Thyroid gland (tissue), 4 donors: ENCODE measurements at regions not wholly inside any gene's neighbourhood (a gene's known extent, or its start where the extent isn't known, plus 50 kb on each side); places are given as distances from the start of the nearest gene placed in this dataset.

Experiments
- POLR2A ChIP-seq, 2 donors: fragments of 450-650 bp; IDR thresholded peaks; one replicate each; pipeline ENCODE4 v1.6.1; 2017; ENCODE audit warnings: antibody characterized with exemption in 2 of 2, mild to moderate bottlenecking in 2 of 2, moderate library complexity in 1 of 2
- TF ChIP-seq, protein P1 (sequence below), 6 experiments: fragments of 200-600 bp in 3 of 6; fragments of 450-650 bp in 3 of 6; sonication (generic) in 3 of 6; IDR thresholded peaks; one replicate each; pipeline ENCODE4 v1.5.1; 2016 to 2019; ENCODE audit warnings: antibody characterized with exemption in 6 of 6, mild to moderate bottlenecking in 2 of 6, inconsistent platforms in 1 of 6, moderate library complexity in 1 of 6

DNA sequence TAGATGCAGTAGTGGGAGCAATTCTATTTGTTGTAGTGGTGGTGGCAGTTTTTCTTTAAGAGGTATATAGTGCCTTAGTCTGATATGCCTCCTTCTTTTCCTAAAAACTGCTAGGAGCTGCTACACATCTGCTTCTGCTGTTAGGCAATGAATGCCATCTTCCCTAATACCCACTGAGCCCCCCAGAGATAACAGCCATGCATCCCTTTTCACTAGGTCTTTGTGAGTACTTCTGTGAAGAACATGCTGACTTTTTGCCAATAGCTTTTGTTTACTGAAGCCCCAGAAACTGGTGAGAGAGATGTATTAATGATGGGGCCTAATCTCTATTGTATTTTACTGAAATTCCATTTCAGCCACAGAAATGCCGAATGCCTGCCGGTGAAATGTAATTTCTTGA lies 92.6 kb upstream of the CHL1 start:
- TF ChIP-seq, protein P1, sequence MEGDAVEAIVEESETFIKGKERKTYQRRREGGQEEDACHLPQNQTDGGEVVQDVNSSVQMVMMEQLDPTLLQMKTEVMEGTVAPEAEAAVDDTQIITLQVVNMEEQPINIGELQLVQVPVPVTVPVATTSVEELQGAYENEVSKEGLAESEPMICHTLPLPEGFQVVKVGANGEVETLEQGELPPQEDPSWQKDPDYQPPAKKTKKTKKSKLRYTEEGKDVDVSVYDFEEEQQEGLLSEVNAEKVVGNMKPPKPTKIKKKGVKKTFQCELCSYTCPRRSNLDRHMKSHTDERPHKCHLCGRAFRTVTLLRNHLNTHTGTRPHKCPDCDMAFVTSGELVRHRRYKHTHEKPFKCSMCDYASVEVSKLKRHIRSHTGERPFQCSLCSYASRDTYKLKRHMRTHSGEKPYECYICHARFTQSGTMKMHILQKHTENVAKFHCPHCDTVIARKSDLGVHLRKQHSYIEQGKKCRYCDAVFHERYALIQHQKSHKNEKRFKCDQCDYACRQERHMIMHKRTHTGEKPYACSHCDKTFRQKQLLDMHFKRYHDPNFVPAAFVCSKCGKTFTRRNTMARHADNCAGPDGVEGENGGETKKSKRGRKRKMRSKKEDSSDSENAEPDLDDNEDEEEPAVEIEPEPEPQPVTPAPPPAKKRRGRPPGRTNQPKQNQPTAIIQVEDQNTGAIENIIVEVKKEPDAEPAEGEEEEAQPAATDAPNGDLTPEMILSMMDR (IDR thresholded peaks at IDR 0.05) = no peak
- TF ChIP-seq POLR2A (IDR thresholded peaks at IDR 0.05) = no peak
